HepG2 (cell line): ENCODE measurements at regions not wholly inside any gene's neighbourhood (a gene's known extent, or its start where the extent isn't known, plus 50 kb on each side); places are given as distances from the start of the nearest gene placed in this dataset.
"Not testable (repeated sequence)": the region's sequence is repeated elsewhere in the genome, so short reads cannot be mapped to it uniquely, and the experiment has no call there.

Experiments used
- ETV6 ChIP-seq: sonication (generic); formaldehyde crosslinking; conservative IDR thresholded peaks from 2 replicates; pipeline ENCODE4 v1.4.0; 2020; ENCODE audit warnings: missing genetic modification reagents
- JUND ChIP-seq: sonication (generic); formaldehyde crosslinking; IDR thresholded peaks from 2 replicates; pipeline ENCODE4 v1.8.0; 2022; ENCODE audit warnings: mild to moderate bottlenecking, missing genetic modification reagents
- NFYB ChIP-seq: sonication (generic); formaldehyde crosslinking; IDR thresholded peaks from 2 replicates; pipeline ENCODE4 v1.4.0; 2020; ENCODE audit warnings: missing genetic modification reagents
- ZKSCAN5 ChIP-seq: sonication (generic); formaldehyde crosslinking; IDR thresholded peaks from 2 replicates; pipeline ENCODE4 v1.5.1; 2020; ENCODE audit warnings: mild to moderate bottlenecking, missing genetic modification reagents
- ZNF317 ChIP-seq: sonication (generic); formaldehyde crosslinking; IDR thresholded peaks from 2 replicates; pipeline ENCODE4 v1.5.0; 2020; ENCODE audit warnings: mild to moderate bottlenecking, missing genetic modification reagents
- ZNF567 ChIP-seq: sonication (generic); formaldehyde crosslinking; IDR thresholded peaks from 2 replicates; pipeline ENCODE4 v1.8.1; 2023; ENCODE audit warnings: mild to moderate bottlenecking, missing genetic modification reagents, borderline replicate concordance
- TF ChIP-seq, protein P1 (sequence below): sonication (generic); formaldehyde crosslinking; IDR thresholded peaks from 2 replicates; pipeline ENCODE4 v1.5.0; 2020; ENCODE audit warnings: mild to moderate bottlenecking, missing genetic modification reagents, moderate library complexity

DNA sequence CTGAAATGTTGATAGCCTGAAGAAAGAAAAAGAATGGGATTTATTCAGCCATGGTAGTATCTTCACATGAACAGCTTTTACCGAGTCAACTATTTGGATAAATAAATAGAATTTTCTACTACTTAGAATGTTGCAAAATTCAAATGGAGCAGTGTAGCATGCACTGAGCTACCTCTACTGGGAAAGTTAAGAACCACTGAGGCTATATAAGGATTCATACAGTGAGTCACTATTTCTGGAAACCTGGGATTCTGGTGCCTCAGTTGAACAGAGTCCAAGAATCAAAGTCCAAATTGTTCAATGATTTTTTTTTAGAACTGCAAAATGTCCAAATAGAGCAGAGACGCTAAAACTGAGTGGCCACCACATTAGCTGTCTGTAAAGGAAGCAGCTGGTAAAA lies 286.5 kb downstream of the RPIA start:
- not testable (repeated sequence) for TF ChIP-seq ZNF317 (CRISPR knock-in tag); ETV6 (CRISPR knock-in tag); ZNF567 (CRISPR knock-in tag); ZKSCAN5 (CRISPR knock-in tag); JUND; NFYB
- TF ChIP-seq, protein P1, sequence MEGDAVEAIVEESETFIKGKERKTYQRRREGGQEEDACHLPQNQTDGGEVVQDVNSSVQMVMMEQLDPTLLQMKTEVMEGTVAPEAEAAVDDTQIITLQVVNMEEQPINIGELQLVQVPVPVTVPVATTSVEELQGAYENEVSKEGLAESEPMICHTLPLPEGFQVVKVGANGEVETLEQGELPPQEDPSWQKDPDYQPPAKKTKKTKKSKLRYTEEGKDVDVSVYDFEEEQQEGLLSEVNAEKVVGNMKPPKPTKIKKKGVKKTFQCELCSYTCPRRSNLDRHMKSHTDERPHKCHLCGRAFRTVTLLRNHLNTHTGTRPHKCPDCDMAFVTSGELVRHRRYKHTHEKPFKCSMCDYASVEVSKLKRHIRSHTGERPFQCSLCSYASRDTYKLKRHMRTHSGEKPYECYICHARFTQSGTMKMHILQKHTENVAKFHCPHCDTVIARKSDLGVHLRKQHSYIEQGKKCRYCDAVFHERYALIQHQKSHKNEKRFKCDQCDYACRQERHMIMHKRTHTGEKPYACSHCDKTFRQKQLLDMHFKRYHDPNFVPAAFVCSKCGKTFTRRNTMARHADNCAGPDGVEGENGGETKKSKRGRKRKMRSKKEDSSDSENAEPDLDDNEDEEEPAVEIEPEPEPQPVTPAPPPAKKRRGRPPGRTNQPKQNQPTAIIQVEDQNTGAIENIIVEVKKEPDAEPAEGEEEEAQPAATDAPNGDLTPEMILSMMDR (CRISPR knock-in tag), result not testable (repeated sequence)
